Ovary (tissue), 7 donors: ENCODE measurements at regions not wholly inside any gene's neighbourhood (a gene's known extent, or its start where the extent isn't known, plus 50 kb on each side); places are given as distances from the start of the nearest gene placed in this dataset.

Experiments
- DNase-seq, 5 donors: peaks; one replicate each; pipeline ENCODE4 v3.0.0-alpha.2; 2019 to 2020
- H3K27ac ChIP-seq, 2 donors: fragments of 200-600 bp; one replicate each; pipeline versions ENCODE4 v1.5.1 to v1.8.0; 2019 to 2022
- H3K27me3 ChIP-seq: fragments of 200-600 bp; one replicate; pipeline ENCODE4 v1.8.0; 2022
- H3K36me3 ChIP-seq: fragments of 200-600 bp; sonication (generic); one replicate; pipeline ENCODE4 v1.5.1; 2019
- H3K4me1 ChIP-seq: one replicate; pipeline ENCODE4 v1.8.1; 2013; ENCODE audit warnings: mild to moderate bottlenecking, moderate library complexity; ENCODE audit not compliant: insufficient read depth
- H3K4me3 ChIP-seq: fragments of 200-600 bp; sonication (generic); one replicate; pipeline ENCODE4 v1.5.1; 2017
- H3K9me3 ChIP-seq, 2 donors: fragments of 200-600 bp in 1 of 2; sonication (generic) in 1 of 2; one replicate each; pipeline versions ENCODE4 v1.5.1 to v1.8.1; 2013 to 2019; ENCODE audit warnings: mild to moderate bottlenecking in 1 of 2, moderate library complexity in 1 of 2
- EP300 ChIP-seq: sonication (generic); formaldehyde crosslinking; IDR thresholded peaks from one replicate; pipeline ENCODE4 v1.6.1; 2017; ENCODE audit warnings: antibody characterized with exemption
- POLR2A ChIP-seq: fragments of 450-650 bp; IDR thresholded peaks from one replicate; pipeline ENCODE4 v1.6.1; 2017; ENCODE audit warnings: antibody characterized with exemption, mild to moderate bottlenecking, moderate library complexity
- WGBS, 3 donors: extraction: QIAGEN DNeasy Blood & Tissue Kit in 1 of 3; methylation state at CpG; one replicate each; pipeline versions ENCODE4 v1.1.5 to v1.1.7; 2013 to 2017; 5-methylcytosine and 5-hydroxymethylcytosine counted together
- intact Hi-C, 4 donors: fragments of 100-400 bp; cut with DNase I; formaldehyde crosslinking; loops; one replicate each; pipeline versions ENCODE4 v1.11.0 to v1.15.1; 2022 to 2023
- TF ChIP-seq, protein P1 (sequence below), 3 donors: fragments of 450-650 bp in 2 of 3; fragments of 200-600 bp in 1 of 3; IDR thresholded peaks; one replicate each; pipeline versions ENCODE4 v1.5.1 to v1.8.0; 2016 to 2022; ENCODE audit warnings: antibody characterized with exemption in 3 of 3, mild to moderate bottlenecking in 1 of 3
- donor health status: DM: no; HTN: no; CAD: no; lungs with moderate emphysema.
- donor health status: DM: no; HTN: no; CAD: no.
- donor health status: Bipolar disorder and iron deficiency.
- donor health status: DM: no; HTN: no; CAD: no.
- donor health status: DM: yes; HTN: yes; CAD: no.

DNA sequence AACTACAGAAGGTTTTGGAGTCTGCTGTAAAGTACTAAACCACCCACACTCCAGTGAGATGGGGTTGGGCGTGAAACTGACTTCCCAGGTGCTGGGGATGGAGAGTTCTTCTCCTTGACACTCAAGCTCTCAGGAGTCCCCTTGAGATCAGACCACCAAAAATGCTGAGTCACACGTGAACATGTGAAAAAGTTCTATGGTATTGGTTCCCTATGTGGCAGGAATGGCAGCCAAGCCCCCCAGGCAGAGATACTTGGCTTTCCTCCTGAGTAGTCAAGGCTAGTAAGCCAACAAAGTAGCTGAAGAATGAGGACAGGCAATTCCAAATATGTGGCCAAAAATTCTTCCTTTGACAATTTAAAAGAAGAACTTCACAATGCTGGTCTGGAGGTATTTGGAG is 222.0 kb upstream of the ADAMTS3 start:
- no peak for DNase-seq
- Histone ChIP-seq H3K27me3 (no peaks in the 10 kb centered on the region), H3K36me3 (no peaks in the 10 kb centered on the region), H3K27ac (no peak overlapping the region), H3K4me3 (no peak overlapping the region), H3K9me3 (no peaks in the 10 kb centered on the region), H3K4me1 (no peaks in the 10 kb centered on the region)
- WGBS, 3 donors = 76 to 82% (median 78%) methylated on average over 2 of the region's 2 CpGs
- intact Hi-C loops = no loop called here
- no peak for TF ChIP-seq POLR2A
- TF ChIP-seq, protein P1, sequence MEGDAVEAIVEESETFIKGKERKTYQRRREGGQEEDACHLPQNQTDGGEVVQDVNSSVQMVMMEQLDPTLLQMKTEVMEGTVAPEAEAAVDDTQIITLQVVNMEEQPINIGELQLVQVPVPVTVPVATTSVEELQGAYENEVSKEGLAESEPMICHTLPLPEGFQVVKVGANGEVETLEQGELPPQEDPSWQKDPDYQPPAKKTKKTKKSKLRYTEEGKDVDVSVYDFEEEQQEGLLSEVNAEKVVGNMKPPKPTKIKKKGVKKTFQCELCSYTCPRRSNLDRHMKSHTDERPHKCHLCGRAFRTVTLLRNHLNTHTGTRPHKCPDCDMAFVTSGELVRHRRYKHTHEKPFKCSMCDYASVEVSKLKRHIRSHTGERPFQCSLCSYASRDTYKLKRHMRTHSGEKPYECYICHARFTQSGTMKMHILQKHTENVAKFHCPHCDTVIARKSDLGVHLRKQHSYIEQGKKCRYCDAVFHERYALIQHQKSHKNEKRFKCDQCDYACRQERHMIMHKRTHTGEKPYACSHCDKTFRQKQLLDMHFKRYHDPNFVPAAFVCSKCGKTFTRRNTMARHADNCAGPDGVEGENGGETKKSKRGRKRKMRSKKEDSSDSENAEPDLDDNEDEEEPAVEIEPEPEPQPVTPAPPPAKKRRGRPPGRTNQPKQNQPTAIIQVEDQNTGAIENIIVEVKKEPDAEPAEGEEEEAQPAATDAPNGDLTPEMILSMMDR (IDR thresholded peaks at IDR 0.05) = no peak
- TF ChIP-seq EP300 = no peak

DNA sequence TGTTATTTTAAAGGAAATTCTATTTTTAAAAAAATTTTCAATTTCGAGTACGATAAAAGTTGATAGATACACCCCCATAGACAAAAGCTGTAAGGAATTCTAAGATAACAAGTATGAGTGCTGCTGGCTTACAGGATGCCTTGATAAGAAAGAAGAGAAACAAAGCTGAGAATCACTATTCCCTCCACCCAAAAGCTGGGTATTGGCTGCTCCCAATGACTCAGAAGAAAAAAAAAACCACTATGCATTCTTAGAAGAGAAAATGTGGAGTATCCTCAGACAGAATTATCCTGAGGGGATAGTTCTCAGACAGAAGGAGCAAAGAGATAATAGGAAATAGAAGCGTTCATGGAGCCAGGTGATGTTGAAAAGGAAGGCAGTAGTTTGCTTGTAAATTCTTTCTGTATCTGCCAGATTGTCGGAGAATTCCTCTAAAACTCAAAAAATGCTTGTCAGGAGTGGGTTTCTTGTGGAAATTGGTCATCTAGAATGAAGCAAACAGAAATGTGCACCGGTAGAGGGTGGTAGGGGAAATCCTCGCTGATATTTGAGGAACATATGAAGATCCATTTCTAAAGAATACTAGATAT is 217.5 kb upstream of the ADAMTS3 start:
- no peaks in the 10 kb centered on the region for H3K4me1 ChIP-seq
- no peaks in the 10 kb centered on the region for H3K9me3 ChIP-seq
- H3K27ac ChIP-seq = no peak overlapping the region
- TF ChIP-seq POLR2A (no peak), EP300 (no peak)
- TF ChIP-seq, protein P1 (IDR thresholded peaks at IDR 0.05) = no peak
- DNase-seq = no peak
- no peaks in the 10 kb centered on the region for H3K27me3 ChIP-seq
- H3K36me3 ChIP-seq = no peaks in the 10 kb centered on the region
- 40 to 66% (median 42%) methylated on average over 6 of the region's 6 CpGs for WGBS, 3 donors
- intact Hi-C loops = no loop called here
- H3K4me3 ChIP-seq = no peak overlapping the region

DNA sequence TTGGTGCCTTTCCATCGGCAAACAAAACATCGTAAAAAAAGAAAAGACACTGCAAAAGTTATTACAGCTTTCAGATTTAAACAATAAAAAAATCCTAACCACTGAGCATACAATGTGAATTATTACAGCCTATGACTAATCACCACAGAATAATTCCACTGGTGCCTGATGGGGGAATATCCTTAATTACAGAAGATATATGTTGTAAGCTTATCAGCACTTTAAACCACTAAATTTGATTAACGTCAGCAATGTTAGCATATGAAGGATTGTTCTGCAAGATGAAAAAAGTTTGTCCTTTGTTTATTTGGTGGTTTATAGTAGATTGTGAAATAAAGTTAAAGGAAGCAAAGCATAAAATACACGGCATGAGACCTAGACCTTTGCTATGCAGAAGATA is 210.2 kb upstream of the ADAMTS3 start:
- no peak for DNase-seq
- Histone ChIP-seq H3K4me1 (no peaks in the 10 kb centered on the region), H3K27ac (no peak overlapping the region), H3K36me3 (no peaks in the 10 kb centered on the region), H3K27me3 (no peaks in the 10 kb centered on the region), H3K9me3 (no peaks in the 10 kb centered on the region), H3K4me3 (no peak overlapping the region)
- 33 to 47% (median 38%) methylated on average over 4 of the region's 4 CpGs for WGBS, 3 donors
- TF ChIP-seq EP300 (no peak), POLR2A (no peak)
- TF ChIP-seq, protein P1 (IDR thresholded peaks at IDR 0.05) = no peak
- intact Hi-C loops = no loop called here

DNA sequence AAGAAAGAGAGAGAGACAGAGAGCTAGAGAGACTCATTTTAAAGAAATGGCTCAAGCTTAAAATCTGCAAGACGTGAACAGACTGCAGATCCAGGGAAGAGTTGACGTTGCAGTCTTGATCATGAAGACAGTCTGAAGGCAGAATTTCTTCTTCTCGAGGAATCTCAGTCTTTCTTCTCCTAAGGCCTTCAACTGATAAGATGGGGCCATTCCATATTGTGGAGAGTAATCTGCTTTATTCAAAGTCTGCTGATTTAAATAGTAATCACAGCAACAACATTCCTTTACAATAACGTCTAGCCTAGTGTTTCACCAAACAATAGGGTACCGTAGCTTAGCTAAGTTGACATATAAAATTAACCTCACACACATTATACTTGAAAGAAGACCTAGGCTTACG is 208.4 kb upstream of the ADAMTS3 start:
- H3K27me3 ChIP-seq = no peaks in the 10 kb centered on the region
- 84 to 87% (median 85%) methylated on average over 6 of the region's 6 CpGs for WGBS, 3 donors
- no peak overlapping the region for H3K4me3 ChIP-seq
- intact Hi-C loops = no loop called here
- H3K36me3 ChIP-seq = no peaks in the 10 kb centered on the region
- TF ChIP-seq EP300 (no peak), POLR2A (no peak)
- TF ChIP-seq, protein P1 (IDR thresholded peaks at IDR 0.05) = no peak
- no peak for DNase-seq
- H3K27ac ChIP-seq = no peak overlapping the region
- H3K4me1 ChIP-seq = no peaks in the 10 kb centered on the region
- no peaks in the 10 kb centered on the region for H3K9me3 ChIP-seq
